PC-9 (cell line): ENCODE measurements at regions not wholly inside any gene's neighbourhood (a gene's known extent, or its start where the extent isn't known, plus 50 kb on each side); places are given as distances from the start of the nearest gene placed in this dataset.

Experiments
- BruUV-seq: library from RNA; stranded (reverse); fragments of 400-500 nt; replicated peaks from 2 replicates; lab custom pipeline; 2021; lab: Mats Ljungman, UMichigan
- CTCF ChIA-PET: fragments of 300-600 bp; sonication (Branson Sonifier 250); formaldehyde crosslinking; loops from one replicate; lab custom pipeline; 2022; ENCODE audit warnings: antibody characterized with exemption; lab: Charles Lee
- POLR2A ChIA-PET: fragments of 300-600 bp; sonication (Branson Sonifier 250); formaldehyde crosslinking; loops from one replicate; lab custom pipeline; 2022; ENCODE audit warnings: antibody characterized with exemption; ENCODE audit not compliant: unreplicated experiment; lab: Charles Lee
- DNase-seq, 2 experiments: peaks; one replicate each; pipeline versions ENCODE4 v3.0.0 to v3.0.0-alpha.2; 2015 to 2022; ENCODE audit warnings: mixed read lengths in 1 of 2
- H2AFZ ChIP-seq: fragments of 200-600 bp; sonication (generic); 2 replicates; pipeline ENCODE4 v1.8.1; 2017; ENCODE audit warnings: antibody characterized with exemption
- H3F3A ChIP-seq: fragments of 200-600 bp; sonication (generic); 2 replicates; pipeline ENCODE4 v1.8.1; 2017; ENCODE audit warnings: antibody characterized with exemption, mild to moderate bottlenecking, low read depth; ENCODE audit not compliant: insufficient read depth
- H3K27ac ChIP-seq: fragments of 200-600 bp; sonication (generic); 2 replicates; pipeline ENCODE4 v1.6.1; 2016; ENCODE audit warnings: mixed run types
- H3K27me3 ChIP-seq: fragments of 200-600 bp; sonication (generic); 2 replicates; pipeline ENCODE4 v1.6.1; 2016; ENCODE audit warnings: low read depth, mixed run types; ENCODE audit not compliant: insufficient read depth
- H3K36me3 ChIP-seq: fragments of 200-600 bp; sonication (generic); 2 replicates; pipeline ENCODE4 v1.6.1; 2016; ENCODE audit warnings: low read depth, mixed run types
- H3K4me1 ChIP-seq: fragments of 200-600 bp; sonication (generic); replicated peaks from 2 replicates; pipeline ENCODE4 v1.6.1; 2016; ENCODE audit warnings: mixed run types; ENCODE audit not compliant: insufficient read depth
- H3K4me2 ChIP-seq: fragments of 200-600 bp; sonication (generic); 2 replicates; pipeline ENCODE4 v1.6.1; 2017; ENCODE audit warnings: mixed run types
- H3K4me3 ChIP-seq: fragments of 200-600 bp; sonication (generic); 2 replicates; pipeline ENCODE4 v1.6.1; 2016; ENCODE audit warnings: mixed run types
- H3K79me2 ChIP-seq: fragments of 200-600 bp; sonication (generic); 2 replicates; pipeline ENCODE4 v1.6.1; 2017; ENCODE audit warnings: low read depth, mixed run types
- H3K9me2 ChIP-seq: fragments of 200-600 bp; sonication (generic); 2 replicates; pipeline ENCODE4 v1.8.1; 2017; ENCODE audit warnings: mild to moderate bottlenecking; ENCODE audit not compliant: insufficient read depth
- H3K9me3 ChIP-seq: fragments of 200-600 bp; sonication (generic); 2 replicates; pipeline ENCODE4 v1.8.1; 2016; ENCODE audit warnings: low read depth; ENCODE audit not compliant: insufficient read depth
- H4K20me1 ChIP-seq: fragments of 200-600 bp; sonication (generic); 2 replicates; pipeline ENCODE4 v1.8.1; 2017; ENCODE audit not compliant: insufficient read depth
- EZH2 ChIP-seq: fragments of 200-600 bp; sonication (generic); IDR thresholded peaks from 2 replicates; pipeline ENCODE4 v1.8.0; 2017; ENCODE audit warnings: antibody characterized with exemption, low read depth
- intact Hi-C: fragments of 100-400 bp; cut with micrococcal nuclease; formaldehyde crosslinking; loops from one replicate; pipeline ENCODE4 v1.10.0; 2022; ENCODE audit not compliant: unreplicated experiment
- TF ChIP-seq, protein P1 (sequence below): fragments of 200-600 bp; sonication (generic); conservative IDR thresholded peaks from 2 replicates; pipeline ENCODE4 v1.6.1; 2017; ENCODE audit warnings: mixed run types, antibody characterized with exemption, mild to moderate bottlenecking, moderate library complexity

GRCh38 chr18:45542043-45542442 is 73.2 kb upstream of the SLC14A2 start:
- intact Hi-C loops: no loop called here
- ChIA-PET CTCF (no interaction called here), POLR2A (no interaction called here)
- no peaks in the 10 kb centered on the region for H3K9me3 ChIP-seq
- H2AFZ ChIP-seq: no peak overlapping the region
- H3K27ac ChIP-seq: no peak overlapping the region
- no peaks in the 10 kb centered on the region for H3K79me2 ChIP-seq
- no TSS peak for BruUV-seq
- no peaks in the 10 kb centered on the region; the same call in 1 of the 2 replicates for H3K27me3 ChIP-seq
- no peaks in the 10 kb centered on the region for H3F3A ChIP-seq
- no peak for DNase-seq
- no peak overlapping the region for H3K4me2 ChIP-seq
- no peaks in the 10 kb centered on the region for H3K9me2 ChIP-seq
- no peaks in the 10 kb centered on the region for H3K36me3 ChIP-seq
- no peaks in the 10 kb centered on the region for H3K4me1 ChIP-seq
- no peaks in the 10 kb centered on the region for H4K20me1 ChIP-seq
- TF ChIP-seq, protein P1, sequence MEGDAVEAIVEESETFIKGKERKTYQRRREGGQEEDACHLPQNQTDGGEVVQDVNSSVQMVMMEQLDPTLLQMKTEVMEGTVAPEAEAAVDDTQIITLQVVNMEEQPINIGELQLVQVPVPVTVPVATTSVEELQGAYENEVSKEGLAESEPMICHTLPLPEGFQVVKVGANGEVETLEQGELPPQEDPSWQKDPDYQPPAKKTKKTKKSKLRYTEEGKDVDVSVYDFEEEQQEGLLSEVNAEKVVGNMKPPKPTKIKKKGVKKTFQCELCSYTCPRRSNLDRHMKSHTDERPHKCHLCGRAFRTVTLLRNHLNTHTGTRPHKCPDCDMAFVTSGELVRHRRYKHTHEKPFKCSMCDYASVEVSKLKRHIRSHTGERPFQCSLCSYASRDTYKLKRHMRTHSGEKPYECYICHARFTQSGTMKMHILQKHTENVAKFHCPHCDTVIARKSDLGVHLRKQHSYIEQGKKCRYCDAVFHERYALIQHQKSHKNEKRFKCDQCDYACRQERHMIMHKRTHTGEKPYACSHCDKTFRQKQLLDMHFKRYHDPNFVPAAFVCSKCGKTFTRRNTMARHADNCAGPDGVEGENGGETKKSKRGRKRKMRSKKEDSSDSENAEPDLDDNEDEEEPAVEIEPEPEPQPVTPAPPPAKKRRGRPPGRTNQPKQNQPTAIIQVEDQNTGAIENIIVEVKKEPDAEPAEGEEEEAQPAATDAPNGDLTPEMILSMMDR: no peak
- TF ChIP-seq EZH2: no peak
- no peak overlapping the region for H3K4me3 ChIP-seq

GRCh38 chr18:45547910-45548309 is 67.4 kb upstream of the SLC14A2 start:
- no peak overlapping the region for H3K4me3 ChIP-seq
- TF ChIP-seq, protein P1: no peak
- no peak for TF ChIP-seq EZH2
- H3K27ac ChIP-seq: no peak overlapping the region
- no peaks in the 10 kb centered on the region for H3K36me3 ChIP-seq
- DNase-seq: no peak
- no peaks in the 10 kb centered on the region for H3K4me1 ChIP-seq
- no peak overlapping the region for H2AFZ ChIP-seq
- H3F3A ChIP-seq: no peaks in the 10 kb centered on the region
- H3K9me2 ChIP-seq: no peaks in the 10 kb centered on the region
- intact Hi-C loops: no loop called here
- CTCF ChIA-PET: no interaction called here
- H4K20me1 ChIP-seq: no peaks in the 10 kb centered on the region
- H3K4me2 ChIP-seq: no peak overlapping the region
- POLR2A ChIA-PET: no interaction called here
- H3K79me2 ChIP-seq: no peaks in the 10 kb centered on the region
- BruUV-seq: no TSS peak
- no peaks in the 10 kb centered on the region for H3K9me3 ChIP-seq
- peaks cover 33% of the 10 kb centered on the region for H3K27me3 ChIP-seq

DNA sequence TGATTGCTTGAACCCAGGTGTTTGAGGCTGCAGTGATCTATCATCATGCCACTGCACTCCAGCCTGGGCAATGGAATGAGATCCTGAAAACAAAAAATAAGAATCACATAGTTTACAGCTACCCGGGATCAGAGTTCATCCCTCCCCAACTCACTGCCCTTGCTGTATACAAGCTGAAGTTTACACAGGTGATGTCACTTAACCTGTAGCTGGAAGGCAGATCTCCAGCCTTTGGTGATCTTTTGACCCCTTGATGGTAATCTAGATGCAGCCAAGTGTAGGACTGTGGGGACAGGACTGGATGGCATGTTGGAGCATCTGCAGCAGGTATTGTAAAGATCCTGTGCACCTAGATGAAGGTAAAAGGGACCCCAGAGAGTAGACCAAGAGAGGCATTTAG is 66.7 kb upstream of the SLC14A2 start:
- Histone ChIP-seq H3F3A (no peaks in the 10 kb centered on the region), H3K27ac (no peak overlapping the region), H3K27me3 (peaks cover 37% of the 10 kb centered on the region), H3K9me2 (no peaks in the 10 kb centered on the region), H3K36me3 (no peaks in the 10 kb centered on the region), H4K20me1 (no peaks in the 10 kb centered on the region), H3K9me3 (no peaks in the 10 kb centered on the region), H2AFZ (no peak overlapping the region), H3K4me3 (no peak overlapping the region), H3K4me2 (no peak overlapping the region), H3K4me1 (no peaks in the 10 kb centered on the region), H3K79me2 (no peaks in the 10 kb centered on the region)
- no TSS peak for BruUV-seq
- DNase-seq: no peak
- POLR2A ChIA-PET: no interaction called here
- CTCF ChIA-PET: no interaction called here
- intact Hi-C loops: no loop called here
- TF ChIP-seq EZH2: no peak
- TF ChIP-seq, protein P1: no peak
